ENCODE measurements at regions not wholly inside any gene's neighbourhood (a gene's known extent, or its start where the extent isn't known, plus 50 kb on each side); places are given as distances from the start of the nearest gene placed in this dataset.
A peak's percentile ranks its signal among the peaks of the same experiment; 100 is the strongest.

GRCh38 chr6:21836277-21836676, 242.7 kb downstream of the SOX4 start:
- H3K27ac ChIP-seq (ENCODE audit: low read depth, low read length, severe bottlenecking) = no peak overlapping the region
- WGBS, 2 experiments (ENCODE audit: insufficient coverage in 2 of 2) = 72 to 73% methylated on average over 3 to 4 of the region's 7 CpGs
- H3K4me3 ChIP-seq (ENCODE audit: extremely low read depth, insufficient read depth, low read length, poor library complexity, severe bottlenecking) = no peak overlapping the region
- no peaks in the 10 kb centered on the region for H3K9me3 ChIP-seq (ENCODE audit: control insufficient read depth, low read length)
- no peaks in the 10 kb centered on the region for H3K36me3 ChIP-seq (ENCODE audit: control insufficient read depth, insufficient read depth, low read length)
- H3K4me1 ChIP-seq (ENCODE audit: control insufficient read depth, insufficient read depth, low read length, poor library complexity, severe bottlenecking) = peaks cover 17% of the 10 kb centered on the region

GRCh38 chr6:21836772-21837425, 243.3 kb downstream of the SOX4 start:
- Histone ChIP-seq H3K27ac (ENCODE audit: low read depth, low read length, severe bottlenecking) (no peak overlapping the region), H3K36me3 (ENCODE audit: control insufficient read depth, insufficient read depth, low read length) (no peaks in the 10 kb centered on the region), H3K9me3 (ENCODE audit: control insufficient read depth, low read length) (no peaks in the 10 kb centered on the region), H3K4me3 (ENCODE audit: extremely low read depth, insufficient read depth, low read length, poor library complexity, severe bottlenecking) (no peak overlapping the region), H3K4me1 (ENCODE audit: control insufficient read depth, insufficient read depth, low read length, poor library complexity, severe bottlenecking) (peaks cover 17% of the 10 kb centered on the region)
- WGBS, 2 experiments (ENCODE audit: insufficient coverage in 2 of 2) = 40 to 57% methylated on average over 3 of the region's 6 CpGs

GRCh38 chr6:21840428-21840827, 246.9 kb downstream of the SOX4 start:
- H3K4me1 ChIP-seq (ENCODE audit: control insufficient read depth, insufficient read depth, low read length, poor library complexity, severe bottlenecking) = peaks cover 32% of the 10 kb centered on the region
- H3K36me3 ChIP-seq (ENCODE audit: control insufficient read depth, insufficient read depth, low read length) = no peaks in the 10 kb centered on the region
- WGBS, 2 experiments (ENCODE audit: insufficient coverage in 2 of 2) = 67 to 85% methylated on average over 2 of the region's 2 CpGs
- no peaks in the 10 kb centered on the region for H3K9me3 ChIP-seq (ENCODE audit: control insufficient read depth, low read length)
- no peak overlapping the region for H3K4me3 ChIP-seq (ENCODE audit: extremely low read depth, insufficient read depth, low read length, poor library complexity, severe bottlenecking)
- peak overlapping the region; percentile 36 for H3K27ac ChIP-seq (ENCODE audit: low read depth, low read length, severe bottlenecking)

- H3K4me3 ChIP-seq (ENCODE audit: extremely low read depth, insufficient read depth, low read length, poor library complexity, severe bottlenecking) = no peak overlapping the region
- no peaks in the 10 kb centered on the region for H3K9me3 ChIP-seq (ENCODE audit: control insufficient read depth, low read length)
- peaks cover 46% of the 10 kb centered on the region for H3K4me1 ChIP-seq (ENCODE audit: control insufficient read depth, insufficient read depth, low read length, poor library complexity, severe bottlenecking)
- no peak overlapping the region for H3K27ac ChIP-seq (ENCODE audit: low read depth, low read length, severe bottlenecking)
- no CpG with 5 or more reads among the region's 1 CpG for WGBS, 2 experiments (ENCODE audit: insufficient coverage in 2 of 2)
- no peaks in the 10 kb centered on the region for H3K36me3 ChIP-seq (ENCODE audit: control insufficient read depth, insufficient read depth, low read length)
Observed at GRCh38 chr6:21842875-21843645, 249.5 kb downstream of the SOX4 start.

- whole genome bisulfite sequencing, 2 experiments (ENCODE audit: insufficient coverage in 2 of 2) = 91 to 92% methylated on average over 5 to 6 of the region's 10 CpGs
- Histone ChIP-seq H3K36me3 (ENCODE audit: control insufficient read depth, insufficient read depth, low read length) (no peaks in the 10 kb centered on the region), H3K9me3 (ENCODE audit: control insufficient read depth, low read length) (no peaks in the 10 kb centered on the region), H3K4me1 (ENCODE audit: control insufficient read depth, insufficient read depth, low read length, poor library complexity, severe bottlenecking) (peaks cover 46% of the 10 kb centered on the region), H3K27ac (ENCODE audit: low read depth, low read length, severe bottlenecking) (peak overlapping the region; percentile 74), H3K4me3 (ENCODE audit: extremely low read depth, insufficient read depth, low read length, poor library complexity, severe bottlenecking) (no peak overlapping the region)
Observed at GRCh38 chr6:21844120-21844917, 250.8 kb downstream of the SOX4 start.

- Histone ChIP-seq H3K9me3 (ENCODE audit: control insufficient read depth, low read length) (no peaks in the 10 kb centered on the region), H3K36me3 (ENCODE audit: control insufficient read depth, insufficient read depth, low read length) (no peaks in the 10 kb centered on the region), H3K4me3 (ENCODE audit: extremely low read depth, insufficient read depth, low read length, poor library complexity, severe bottlenecking) (no peak overlapping the region), H3K27ac (ENCODE audit: low read depth, low read length, severe bottlenecking) (peak overlapping the region; percentile 74), H3K4me1 (ENCODE audit: control insufficient read depth, insufficient read depth, low read length, poor library complexity, severe bottlenecking) (peaks cover 45% of the 10 kb centered on the region)
- WGBS, 2 experiments (ENCODE audit: insufficient coverage in 2 of 2) = 75% methylated on average over 2 of the region's 3 CpGs; no CpG with 5 or more reads in 1 of the 2 experiments
Observed at GRCh38 chr6:21845018-21845417, 251.5 kb downstream of the SOX4 start.

GRCh38 chr6:21845439-21846140, 252.0 kb downstream of the SOX4 start:
- H3K4me1 ChIP-seq (ENCODE audit: control insufficient read depth, insufficient read depth, low read length, poor library complexity, severe bottlenecking) = peaks cover 39% of the 10 kb centered on the region
- H3K36me3 ChIP-seq (ENCODE audit: control insufficient read depth, insufficient read depth, low read length) = no peaks in the 10 kb centered on the region
- no peaks in the 10 kb centered on the region for H3K9me3 ChIP-seq (ENCODE audit: control insufficient read depth, low read length)
- 100% methylated on average over 2 of the region's 6 CpGs; no CpG with 5 or more reads in 1 of the 2 experiments for WGBS, 2 experiments (ENCODE audit: insufficient coverage in 2 of 2)
- H3K27ac ChIP-seq (ENCODE audit: low read depth, low read length, severe bottlenecking) = peak overlapping the region; percentile 52
- no peak overlapping the region for H3K4me3 ChIP-seq (ENCODE audit: extremely low read depth, insufficient read depth, low read length, poor library complexity, severe bottlenecking)

- H3K4me3 ChIP-seq (ENCODE audit: extremely low read depth, insufficient read depth, low read length, poor library complexity, severe bottlenecking) = no peak overlapping the region
- H3K27ac ChIP-seq (ENCODE audit: low read depth, low read length, severe bottlenecking) = peak overlapping the region; percentile 19
- peaks cover 34% of the 10 kb centered on the region for H3K4me1 ChIP-seq (ENCODE audit: control insufficient read depth, insufficient read depth, low read length, poor library complexity, severe bottlenecking)
Observed at GRCh38 chr6:21846541-21847451, 253.2 kb downstream of the SOX4 start.

GRCh38 chr6:21847711-21848480, 254.3 kb downstream of the SOX4 start:
- H3K4me1 ChIP-seq (ENCODE audit: control insufficient read depth, insufficient read depth, low read length, poor library complexity, severe bottlenecking) = peaks cover 33% of the 10 kb centered on the region
- H3K27ac ChIP-seq (ENCODE audit: low read depth, low read length, severe bottlenecking) = no peak overlapping the region
- WGBS, 2 experiments (ENCODE audit: insufficient coverage in 2 of 2) = 94 to 100% methylated on average over 2 of the region's 5 CpGs
- H3K4me3 ChIP-seq (ENCODE audit: extremely low read depth, insufficient read depth, low read length, poor library complexity, severe bottlenecking) = no peak overlapping the region
- H3K36me3 ChIP-seq (ENCODE audit: control insufficient read depth, insufficient read depth, low read length) = no peaks in the 10 kb centered on the region
- no peaks in the 10 kb centered on the region for H3K9me3 ChIP-seq (ENCODE audit: control insufficient read depth, low read length)

More at GRCh38 chr6:21846541-21847451, 253.2 kb downstream of the SOX4 start:
- Histone ChIP-seq H3K36me3 (ENCODE audit: control insufficient read depth, insufficient read depth, low read length) (no peaks in the 10 kb centered on the region), H3K9me3 (ENCODE audit: control insufficient read depth, low read length) (no peaks in the 10 kb centered on the region)
- 76 to 89% methylated on average over 9 to 10 of the region's 12 CpGs for WGBS, 2 experiments (ENCODE audit: insufficient coverage in 2 of 2)

All from mesodermal cell (in vitro differentiated cells).